ENCODE measurements at regions not wholly inside any gene's neighbourhood (a gene's known extent, or its start where the extent isn't known, plus 50 kb on each side); places are given as distances from the start of the nearest gene placed in this dataset.

- TF ChIP-seq REST (IDR thresholded peaks at IDR 0.05) (no peak), CHD2 (IDR thresholded peaks at IDR 0.05; ENCODE audit: low read length, partially characterized antibody) (no peak), KDM1A (IDR thresholded peaks at IDR 0.05; ENCODE audit: low read depth) (no peak), EP300 (IDR thresholded peaks at IDR 0.05) (no peak)
Observed at GRCh38 chr12:77392467-77393088, 327.2 kb upstream of the E2F7 start (continued).

- no peak for DNase-seq (ENCODE audit: low read depth in 1 of 2, low spot score in 1 of 2)
- no peak for TF ChIP-seq CHD4 (IDR thresholded peaks at IDR 0.05; ENCODE audit: borderline replicate concordance)
- TF ChIP-seq MYC (IDR thresholded peaks at IDR 0.05; ENCODE audit: borderline replicate concordance, low read length) = no peak
- no peak for TF ChIP-seq HEYL (CRISPR knock-in tag; IDR thresholded peaks at IDR 0.05)
- TF ChIP-seq POLR2A (IDR thresholded peaks at IDR 0.05; ENCODE audit: low read length) = no peak
- no peak for TF ChIP-seq BCL3 (IDR thresholded peaks at IDR 0.05)
- no peak for TF ChIP-seq ZSCAN20 (CRISPR knock-in tag; IDR thresholded peaks at IDR 0.05)
- TF ChIP-seq TFCP2L1 (CRISPR knock-in tag; IDR thresholded peaks at IDR 0.05) = no peak
- TF ChIP-seq HDAC2 (IDR thresholded peaks at IDR 0.05) = no peak
- TF ChIP-seq EP300 (IDR thresholded peaks at IDR 0.05) = no peak
- TF ChIP-seq HOXB5 (CRISPR knock-in tag; IDR thresholded peaks at IDR 0.05) = no peak
- TF ChIP-seq ZFP36 (IDR thresholded peaks at IDR 0.05; ENCODE audit: borderline replicate concordance, partially characterized antibody) = no peak
- no peak for TF ChIP-seq CBX8 (IDR thresholded peaks at IDR 0.05)
- no peak for TF ChIP-seq E2F6 (IDR thresholded peaks at IDR 0.05; ENCODE audit: borderline replicate concordance, low read depth)
- no peak for TF ChIP-seq EHF (CRISPR knock-in tag; IDR thresholded peaks at IDR 0.05)
- TF ChIP-seq MAFK (IDR thresholded peaks at IDR 0.05; ENCODE audit: partially characterized antibody) = no peak
- no peak for TF ChIP-seq RCOR1 (IDR thresholded peaks at IDR 0.05; ENCODE audit: low read depth, low read length)
Observed at GRCh38 chr12:77388445-77389265, 323.3 kb upstream of the E2F7 start.

GRCh38 chr12:77387671-77388070 lies 322.3 kb upstream of the E2F7 start:
- CTCF ChIA-PET = no interaction called here
- no peaks in the 10 kb centered on the region for H3K4me1 ChIP-seq
- POLR2A ChIA-PET = no interaction called here
- FAIRE-seq = no peak
- no peak overlapping the region for H3K4me2 ChIP-seq
- no peak overlapping the region for H3K27ac ChIP-seq
- H3K9me3 ChIP-seq = no peaks in the 10 kb centered on the region
- H3K4me3 ChIP-seq = no peak overlapping the region
- ATAC-seq = no peak
- DNase-seq (ENCODE audit: low read depth in 1 of 2, low spot score in 1 of 2) = no peak
- 0% methylated on average over 1 of the region's 1 CpG for WGBS (ENCODE audit: missing lambda C conversion rate)
- TF ChIP-seq EP300 (IDR thresholded peaks at IDR 0.05) (no peak), HES2 (IDR thresholded peaks at IDR 0.05) (no peak), CHD4 (IDR thresholded peaks at IDR 0.05; ENCODE audit: borderline replicate concordance) (no peak), HOXB13 (CRISPR knock-in tag; IDR thresholded peaks at IDR 0.05; ENCODE audit: low read depth) (no peak), TP53 (CRISPR knock-in tag; IDR thresholded peaks at IDR 0.05) (no peak), BCL3 (IDR thresholded peaks at IDR 0.05) (no peak), POLR2AphosphoS2 (conservative IDR thresholded peaks at IDR 0.05; ENCODE audit: low read length) (no peak), ELK1 (IDR thresholded peaks at IDR 0.05; ENCODE audit: low read depth, low read length) (no peak), HOXB5 (CRISPR knock-in tag; IDR thresholded peaks at IDR 0.05) (no peak), POLR2A (IDR thresholded peaks at IDR 0.05; ENCODE audit: low read length) (no peak), CEBPB (IDR thresholded peaks at IDR 0.05) (no peak), MAX (IDR thresholded peaks at IDR 0.05) (no peak)

More at GRCh38 chr12:77388445-77389265, 323.3 kb upstream of the E2F7 start:
- H3K27ac ChIP-seq = no peak overlapping the region
- ATAC-seq (no peak), FAIRE-seq (no peak)
- H3K4me2 ChIP-seq = no peak overlapping the region
- H3K9me3 ChIP-seq = no peaks in the 10 kb centered on the region
- CTCF ChIA-PET = no interaction called here
- no peak overlapping the region for H3K4me3 ChIP-seq
- 2% methylated on average over 2 of the region's 2 CpGs for WGBS (ENCODE audit: missing lambda C conversion rate)
- POLR2A ChIA-PET = no interaction called here
- H3K4me1 ChIP-seq = no peaks in the 10 kb centered on the region

Measured in A549 (cell line).